Activated B cell treated with CpG ODN at 0.5 μM for 24 hours (primary cell): ENCODE measurements at regions not wholly inside any gene's neighbourhood (a gene's known extent, or its start where the extent isn't known, plus 50 kb on each side); places are given as distances from the start of the nearest gene placed in this dataset.

Source experiments
- ATAC-seq: fragments of 200-7000 bp; cut with Tn5 transposase; one replicate; pipeline ENCODE4 v1.10.0; 2021; ENCODE audit warnings: low read depth, mild to moderate bottlenecking, moderate library complexity
- CTCF ChIA-PET: fragments of 350-600 bp; sonication (Branson Sonifier 250); formaldehyde crosslinking; loops from one replicate; lab custom pipeline; 2021; ENCODE audit warnings: antibody characterized with exemption; lab: Charles Lee
- POLR2A ChIA-PET: fragments of 350-600 bp; sonication (Branson Sonifier 250); formaldehyde crosslinking; loops from one replicate; lab custom pipeline; 2021; ENCODE audit warnings: antibody characterized with exemption; lab: Charles Lee
- DNase-seq: peaks from one replicate; pipeline ENCODE4 v3.0.0; 2022
- H3K27ac Mint-ChIP-seq: one replicate; pipeline ENCODE4 v1.8.0; 2020; ENCODE audit warnings: mixed read lengths
- H3K27me3 Mint-ChIP-seq: one replicate; pipeline ENCODE4 v1.8.0; 2021; ENCODE audit warnings: mixed read lengths
- H3K36me3 Mint-ChIP-seq: one replicate; pipeline ENCODE4 v1.8.0; 2021; ENCODE audit warnings: low read depth, mixed read lengths
- H3K4me1 Mint-ChIP-seq: one replicate; pipeline ENCODE4 v1.8.0; 2021; ENCODE audit warnings: mixed read lengths
- H3K4me3 Mint-ChIP-seq: one replicate; pipeline ENCODE4 v1.8.0; 2020; ENCODE audit warnings: mild to moderate bottlenecking, mixed read lengths
- H3K9me3 Mint-ChIP-seq: one replicate; pipeline ENCODE4 v1.8.0; 2020; ENCODE audit warnings: mixed read lengths
- intact Hi-C: fragments of 100-400 bp; cut with micrococcal nuclease; formaldehyde crosslinking; loops from one replicate; pipeline ENCODE4 v1.15.1; 2024
- TF ChIP-seq, protein P1 (sequence below): fragments of 200-600 bp; IDR thresholded peaks from one replicate; pipeline ENCODE4 v1.8.0; 2022; ENCODE audit warnings: antibody characterized with exemption, mild to moderate bottlenecking

- CTCF ChIA-PET = no interaction called here
Observed at GRCh38 chr5:164020116-164020515, 514.7 kb downstream of the MAT2B start.

GRCh38 chr5:164027738-164028137 lies 522.3 kb downstream of the MAT2B start:
- CTCF ChIA-PET = no interaction called here
- ATAC-seq (no peak), DNase-seq (no peak)
- no peaks in the 10 kb centered on the region for H3K9me3 Mint-ChIP-seq
- intact Hi-C loops = no loop called here
- POLR2A ChIA-PET = no interaction called here
- H3K27ac Mint-ChIP-seq = no peak overlapping the region
- H3K36me3 Mint-ChIP-seq = no peaks in the 10 kb centered on the region
- TF ChIP-seq, protein P1, sequence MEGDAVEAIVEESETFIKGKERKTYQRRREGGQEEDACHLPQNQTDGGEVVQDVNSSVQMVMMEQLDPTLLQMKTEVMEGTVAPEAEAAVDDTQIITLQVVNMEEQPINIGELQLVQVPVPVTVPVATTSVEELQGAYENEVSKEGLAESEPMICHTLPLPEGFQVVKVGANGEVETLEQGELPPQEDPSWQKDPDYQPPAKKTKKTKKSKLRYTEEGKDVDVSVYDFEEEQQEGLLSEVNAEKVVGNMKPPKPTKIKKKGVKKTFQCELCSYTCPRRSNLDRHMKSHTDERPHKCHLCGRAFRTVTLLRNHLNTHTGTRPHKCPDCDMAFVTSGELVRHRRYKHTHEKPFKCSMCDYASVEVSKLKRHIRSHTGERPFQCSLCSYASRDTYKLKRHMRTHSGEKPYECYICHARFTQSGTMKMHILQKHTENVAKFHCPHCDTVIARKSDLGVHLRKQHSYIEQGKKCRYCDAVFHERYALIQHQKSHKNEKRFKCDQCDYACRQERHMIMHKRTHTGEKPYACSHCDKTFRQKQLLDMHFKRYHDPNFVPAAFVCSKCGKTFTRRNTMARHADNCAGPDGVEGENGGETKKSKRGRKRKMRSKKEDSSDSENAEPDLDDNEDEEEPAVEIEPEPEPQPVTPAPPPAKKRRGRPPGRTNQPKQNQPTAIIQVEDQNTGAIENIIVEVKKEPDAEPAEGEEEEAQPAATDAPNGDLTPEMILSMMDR = no peak
- no peak overlapping the region for H3K4me3 Mint-ChIP-seq
- no peaks in the 10 kb centered on the region for H3K4me1 Mint-ChIP-seq
- peaks cover 7% of the 10 kb centered on the region for H3K27me3 Mint-ChIP-seq

More at GRCh38 chr5:164020116-164020515, 514.7 kb downstream of the MAT2B start:
- Mint-ChIP-seq H3K4me3 (no peak overlapping the region), H3K36me3 (no peaks in the 10 kb centered on the region), H3K27me3 (peaks cover 3% of the 10 kb centered on the region), H3K4me1 (no peaks in the 10 kb centered on the region), H3K9me3 (no peaks in the 10 kb centered on the region), H3K27ac (no peak overlapping the region)
- DNase-seq = no peak
- POLR2A ChIA-PET = no interaction called here
- TF ChIP-seq, protein P1 = no peak
- intact Hi-C loops = no loop called here
- no peak for ATAC-seq

DNA sequence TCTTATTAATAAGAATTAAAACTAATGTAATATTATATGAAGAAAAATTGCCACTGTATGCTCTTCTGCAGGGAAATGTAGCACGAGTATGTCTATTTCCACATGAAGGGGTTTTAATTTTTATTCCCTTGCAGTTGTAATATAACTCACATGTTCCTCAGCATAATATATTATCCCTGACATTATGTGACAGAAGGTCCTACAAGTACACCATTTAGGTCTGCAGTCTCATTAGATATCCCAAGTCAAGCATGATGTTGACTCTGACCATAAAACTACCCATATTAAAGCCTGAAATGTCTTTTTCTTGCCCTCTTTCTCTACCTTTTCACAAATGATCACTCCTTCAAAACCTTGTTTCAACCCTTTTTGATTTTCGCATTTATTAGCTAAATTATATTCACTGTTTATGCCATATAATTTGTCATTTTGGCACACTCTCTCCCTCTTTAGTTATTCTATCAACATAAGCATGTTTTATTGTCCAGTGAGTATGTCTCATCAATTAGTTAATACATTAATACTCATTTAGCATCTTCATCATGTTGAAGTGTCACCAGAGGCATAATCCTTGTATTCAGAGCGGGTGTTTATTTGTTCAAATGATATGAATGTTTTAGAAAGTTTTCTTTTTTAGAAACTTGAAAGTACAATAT lies 532.8 kb downstream of the MAT2B start:
- no peak overlapping the region for H3K4me3 Mint-ChIP-seq
- H3K4me1 Mint-ChIP-seq = no peaks in the 10 kb centered on the region
- no peaks in the 10 kb centered on the region for H3K9me3 Mint-ChIP-seq
- TF ChIP-seq, protein P1 = no peak
- H3K36me3 Mint-ChIP-seq = no peaks in the 10 kb centered on the region
- H3K27ac Mint-ChIP-seq = no peak overlapping the region
- DNase-seq (no peak), ATAC-seq (no peak)
- CTCF ChIA-PET = interaction anchor here (1.0 kb wide), 1 partner anchor 342 kb away, joined by 3 read pairs; no protein-coding TSS in a partner anchor
- POLR2A ChIA-PET = no interaction called here
- peaks cover 2% of the 10 kb centered on the region for H3K27me3 Mint-ChIP-seq
- intact Hi-C loops = no loop called here

DNA sequence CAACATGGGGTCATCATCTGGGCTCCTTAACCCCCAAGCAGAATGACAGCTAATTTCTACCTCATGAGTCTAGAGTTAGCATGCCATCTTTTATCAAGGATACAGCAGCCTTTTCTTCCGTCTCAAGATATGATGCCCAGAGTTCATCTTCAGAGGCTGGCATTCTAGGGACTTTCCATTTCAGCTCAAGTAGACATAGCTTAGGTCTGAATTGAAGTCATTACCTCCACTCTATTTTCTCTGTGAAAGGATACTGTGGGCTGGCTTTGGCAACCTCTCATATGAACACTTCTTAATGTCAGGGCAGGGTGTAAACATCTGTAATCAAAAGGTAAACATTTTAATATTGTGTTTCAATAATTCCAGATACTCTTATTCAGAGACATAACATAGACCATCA lies 535.7 kb downstream of the MAT2B start:
- H3K27me3 Mint-ChIP-seq = peaks cover 5% of the 10 kb centered on the region
- ChIA-PET POLR2A (no interaction called here), CTCF (interaction anchor here (0.8 kb wide), 1 partner anchor 12 kb away, joined by 3 read pairs; no protein-coding TSS in a partner anchor)
- H3K36me3 Mint-ChIP-seq = no peaks in the 10 kb centered on the region
- H3K4me3 Mint-ChIP-seq = no peak overlapping the region
- ATAC-seq (no peak), DNase-seq (no peak)
- no peaks in the 10 kb centered on the region for H3K4me1 Mint-ChIP-seq
- H3K27ac Mint-ChIP-seq = no peak overlapping the region
- intact Hi-C loops = no loop called here
- H3K9me3 Mint-ChIP-seq = no peaks in the 10 kb centered on the region
- TF ChIP-seq, protein P1 = no peak

DNA sequence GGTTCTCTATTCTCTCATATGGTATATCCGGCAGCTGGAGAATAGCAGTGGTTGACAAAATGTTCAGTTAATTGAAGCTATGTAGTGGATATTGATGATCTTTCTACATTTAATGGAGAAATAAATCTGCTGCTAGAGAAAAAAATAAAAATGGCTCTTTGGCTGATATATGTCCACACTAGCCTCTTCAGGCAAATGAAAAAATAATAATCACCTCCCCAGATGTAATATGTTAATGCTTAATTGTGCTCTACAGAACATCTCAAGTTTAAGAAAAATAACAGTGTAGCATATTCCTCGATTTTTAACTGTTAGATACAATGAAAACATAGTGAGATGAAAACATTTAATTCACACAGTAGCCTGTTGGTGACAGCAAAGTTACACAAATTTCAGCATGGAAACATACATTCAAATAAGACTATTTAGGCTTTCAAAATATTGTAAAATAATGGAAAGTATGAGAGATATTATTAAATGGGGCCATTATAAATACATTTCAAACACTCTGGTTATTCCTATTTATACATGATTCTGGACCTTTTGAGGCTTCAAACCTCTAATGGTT lies 543.0 kb downstream of the MAT2B start:
- no peak overlapping the region for H3K27ac Mint-ChIP-seq
- TF ChIP-seq, protein P1 = no peak
- H3K9me3 Mint-ChIP-seq = no peaks in the 10 kb centered on the region
- POLR2A ChIA-PET = no interaction called here
- H3K4me3 Mint-ChIP-seq = no peak overlapping the region
- H3K27me3 Mint-ChIP-seq = peaks cover 5% of the 10 kb centered on the region
- no peaks in the 10 kb centered on the region for H3K4me1 Mint-ChIP-seq
- intact Hi-C loops = no loop called here
- CTCF ChIA-PET = no interaction called here
- ATAC-seq (no peak), DNase-seq (no peak)
- no peaks in the 10 kb centered on the region for H3K36me3 Mint-ChIP-seq
